ENCODE measurements at regions not wholly inside any gene's neighbourhood (a gene's known extent, or its start where the extent isn't known, plus 50 kb on each side); places are given as distances from the start of the nearest gene placed in this dataset.

- no peak for DNase-seq (ENCODE audit: low read depth, low spot score)
Measured at GRCh38 chr2:16043627-16044026, 103.3 kb downstream of the MYCN start.

- DNase-seq (ENCODE audit: low read depth, low spot score), result no peak
Measured at GRCh38 chr2:16043192-16043591, 102.8 kb downstream of the MYCN start.

- DNase-seq (ENCODE audit: low read depth, low spot score), result no peak
Measured at GRCh38 chr2:16042201-16042700, 101.9 kb downstream of the MYCN start.

GRCh38 chr2:16040271-16041010 is 100.1 kb downstream of the MYCN start:
- DNase-seq (ENCODE audit: low read depth, low spot score), result no peak

GRCh38 chr2:16039823-16040222 is 99.5 kb downstream of the MYCN start:
- no peak for DNase-seq (ENCODE audit: low read depth, low spot score)

GRCh38 chr2:16039055-16039454 is 98.7 kb downstream of the MYCN start:
- DNase-seq (ENCODE audit: low read depth, low spot score), result no peak

GRCh38 chr2:16038621-16039020 is 98.3 kb downstream of the MYCN start:
- DNase-seq (ENCODE audit: low read depth, low spot score), result no peak

GRCh38 chr2:16037808-16038457 is 97.6 kb downstream of the MYCN start:
- no peak for DNase-seq (ENCODE audit: low read depth, low spot score)

GRCh38 chr2:16036951-16037350 is 96.6 kb downstream of the MYCN start:
- no peak for DNase-seq (ENCODE audit: low read depth, low spot score)

- no peak for DNase-seq (ENCODE audit: low read depth, low spot score)
Measured at GRCh38 chr2:16035747-16036745, 95.7 kb downstream of the MYCN start.

GRCh38 chr2:16034975-16035746 is 94.8 kb downstream of the MYCN start:
- DNase-seq (ENCODE audit: low read depth, low spot score), result no peak

GRCh38 chr2:16034151-16034974 is 94.0 kb downstream of the MYCN start:
- DNase-seq (ENCODE audit: low read depth, low spot score), result no peak

GRCh38 chr2:16033032-16033293 is 92.6 kb downstream of the MYCN start:
- no peak for DNase-seq (ENCODE audit: low read depth, low spot score)

- DNase-seq (ENCODE audit: low read depth, low spot score), result no peak
Measured at GRCh38 chr2:16032282-16033031, 92.1 kb downstream of the MYCN start.

- DNase-seq (ENCODE audit: low read depth, low spot score), result no peak
Measured at GRCh38 chr2:16031848-16032159, 91.5 kb downstream of the MYCN start.

- no peak for DNase-seq (ENCODE audit: low read depth, low spot score)
Measured at GRCh38 chr2:16031058-16031847, 90.9 kb downstream of the MYCN start.

- no peak for DNase-seq (ENCODE audit: low read depth, low spot score)
Measured at GRCh38 chr2:16030206-16031057, 90.1 kb downstream of the MYCN start.

GRCh38 chr2:16028644-16029043 is 88.3 kb downstream of the MYCN start:
- no peak for DNase-seq (ENCODE audit: low read depth, low spot score)
